B cell (primary cell): ENCODE measurements at regions not wholly inside any gene's neighbourhood (a gene's known extent, or its start where the extent isn't known, plus 50 kb on each side); places are given as distances from the start of the nearest gene placed in this dataset.

Source experiments
- EZH2 ChIP-seq: IDR thresholded peaks from 2 replicates; pipeline ENCODE4 v1.6.1; 2012; ENCODE audit warnings: borderline replicate concordance, low read depth, mild to moderate bottlenecking, moderate library complexity, low read length; ENCODE audit not compliant: insufficient read depth, poor library complexity, severe bottlenecking
- TF ChIP-seq, protein P1 (sequence below): fragments of 200-600 bp; IDR thresholded peaks from one replicate; pipeline ENCODE4 v1.8.0; 2022; ENCODE audit warnings: antibody characterized with exemption, mild to moderate bottlenecking

DNA sequence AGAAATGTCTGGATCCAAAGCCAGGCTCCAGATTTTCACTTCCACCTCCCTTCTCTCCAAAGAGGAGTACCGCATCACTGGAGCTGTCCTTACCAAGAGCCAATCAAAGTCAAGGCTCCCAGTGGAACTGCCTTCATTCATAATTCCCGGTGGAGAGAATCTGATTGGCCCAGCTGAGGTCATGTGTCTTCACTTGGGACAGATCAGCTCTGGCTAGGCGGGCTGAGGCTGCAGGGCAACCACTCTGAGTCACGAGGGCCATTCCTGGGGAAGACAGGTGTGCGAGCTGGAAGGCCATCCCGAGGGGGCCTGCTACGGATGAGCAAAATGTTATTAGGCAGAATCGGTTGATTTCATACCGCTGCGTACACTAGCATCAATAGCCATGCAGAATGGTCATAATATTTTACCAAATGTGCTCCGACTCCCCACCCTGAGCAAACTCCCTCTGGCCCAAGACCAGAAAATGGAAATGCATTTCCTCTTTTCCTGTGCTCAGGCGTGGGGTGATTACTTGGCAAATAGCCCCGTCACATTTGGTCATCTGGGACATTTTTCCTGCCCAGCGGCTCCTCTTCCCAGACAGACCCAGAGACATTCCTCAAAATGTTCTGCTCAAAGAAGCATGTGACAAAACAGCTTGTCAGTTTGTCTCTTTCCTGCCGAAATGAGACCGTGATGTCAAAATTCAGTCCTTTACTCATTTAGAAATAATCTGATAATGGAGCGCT is 111.1 kb downstream of the AIPL1 start:
- TF ChIP-seq, protein P1, sequence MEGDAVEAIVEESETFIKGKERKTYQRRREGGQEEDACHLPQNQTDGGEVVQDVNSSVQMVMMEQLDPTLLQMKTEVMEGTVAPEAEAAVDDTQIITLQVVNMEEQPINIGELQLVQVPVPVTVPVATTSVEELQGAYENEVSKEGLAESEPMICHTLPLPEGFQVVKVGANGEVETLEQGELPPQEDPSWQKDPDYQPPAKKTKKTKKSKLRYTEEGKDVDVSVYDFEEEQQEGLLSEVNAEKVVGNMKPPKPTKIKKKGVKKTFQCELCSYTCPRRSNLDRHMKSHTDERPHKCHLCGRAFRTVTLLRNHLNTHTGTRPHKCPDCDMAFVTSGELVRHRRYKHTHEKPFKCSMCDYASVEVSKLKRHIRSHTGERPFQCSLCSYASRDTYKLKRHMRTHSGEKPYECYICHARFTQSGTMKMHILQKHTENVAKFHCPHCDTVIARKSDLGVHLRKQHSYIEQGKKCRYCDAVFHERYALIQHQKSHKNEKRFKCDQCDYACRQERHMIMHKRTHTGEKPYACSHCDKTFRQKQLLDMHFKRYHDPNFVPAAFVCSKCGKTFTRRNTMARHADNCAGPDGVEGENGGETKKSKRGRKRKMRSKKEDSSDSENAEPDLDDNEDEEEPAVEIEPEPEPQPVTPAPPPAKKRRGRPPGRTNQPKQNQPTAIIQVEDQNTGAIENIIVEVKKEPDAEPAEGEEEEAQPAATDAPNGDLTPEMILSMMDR: no peak
- no peak for TF ChIP-seq EZH2
